Muscle of arm (tissue), 1 donor: ENCODE measurements at regions not wholly inside any gene's neighbourhood (a gene's known extent, or its start where the extent isn't known, plus 50 kb on each side); places are given as distances from the start of the nearest gene placed in this dataset.
"Not testable (repeated sequence)": the region's sequence is repeated elsewhere in the genome, so short reads cannot be mapped to it uniquely, and the experiment has no call there.

ENCODE experiments used
- DNase-seq: peaks from one replicate; pipeline ENCODE4 v3.0.0-alpha.2; 2013

DNA sequence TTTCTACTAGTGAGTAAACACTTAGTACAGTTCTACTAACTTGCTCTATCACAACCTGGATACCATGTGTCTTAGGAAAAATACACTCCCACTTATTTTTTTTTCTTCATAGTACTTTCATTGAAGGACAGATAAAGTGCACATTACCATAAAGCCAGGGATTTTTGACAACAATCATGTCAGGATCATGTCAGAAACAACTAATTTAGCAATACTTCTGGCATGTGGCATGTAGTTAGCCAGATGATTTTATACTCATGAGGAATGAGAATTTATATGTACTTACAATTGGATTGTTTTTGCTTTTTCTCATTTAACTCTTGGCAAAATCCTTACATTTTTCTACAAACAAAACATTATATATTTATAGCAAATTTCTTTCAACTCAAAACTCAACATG, 630.7 kb upstream of the GRM3 start:
- peak; percentile 18 for DNase-seq

DNA sequence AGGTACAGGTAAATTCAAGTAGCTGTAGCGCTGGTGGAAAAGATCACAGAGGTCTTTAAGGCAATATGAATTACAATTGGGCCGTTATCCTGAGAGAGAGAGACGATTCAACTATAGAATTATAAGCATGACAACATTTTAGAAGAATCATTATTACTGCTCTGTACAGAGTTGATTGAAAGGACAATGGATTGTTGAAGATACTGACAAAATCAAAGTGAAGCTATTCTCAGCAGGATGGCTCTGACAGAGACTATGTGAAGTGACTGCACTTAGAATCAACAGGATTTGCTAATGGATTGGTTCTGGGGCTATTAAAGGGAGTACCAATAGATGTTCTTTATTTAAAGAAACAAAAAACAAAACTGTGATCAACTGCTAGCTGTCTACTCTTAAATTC, 634.8 kb upstream of the GRM3 start:
- no peak for DNase-seq

DNA sequence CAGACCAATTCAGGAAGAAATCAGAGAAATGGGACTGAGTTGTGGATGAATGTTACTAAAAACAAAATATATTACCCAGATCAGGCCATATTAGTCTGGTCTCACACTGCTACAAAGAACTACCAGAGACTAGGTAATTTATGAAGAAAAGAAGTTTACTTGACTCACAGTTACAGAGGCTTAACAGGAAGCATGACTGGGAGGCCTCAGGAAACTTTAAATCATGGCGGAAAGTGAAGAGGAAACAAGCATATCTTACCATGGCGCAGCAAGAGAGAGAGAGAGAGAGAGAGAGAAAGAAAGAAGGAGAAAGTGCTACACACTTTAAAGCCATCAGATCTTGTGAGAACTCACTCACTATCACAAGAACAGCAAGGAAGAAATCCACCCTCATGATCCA, 636.8 kb upstream of the GRM3 start:
- DNase-seq = no peak

DNA sequence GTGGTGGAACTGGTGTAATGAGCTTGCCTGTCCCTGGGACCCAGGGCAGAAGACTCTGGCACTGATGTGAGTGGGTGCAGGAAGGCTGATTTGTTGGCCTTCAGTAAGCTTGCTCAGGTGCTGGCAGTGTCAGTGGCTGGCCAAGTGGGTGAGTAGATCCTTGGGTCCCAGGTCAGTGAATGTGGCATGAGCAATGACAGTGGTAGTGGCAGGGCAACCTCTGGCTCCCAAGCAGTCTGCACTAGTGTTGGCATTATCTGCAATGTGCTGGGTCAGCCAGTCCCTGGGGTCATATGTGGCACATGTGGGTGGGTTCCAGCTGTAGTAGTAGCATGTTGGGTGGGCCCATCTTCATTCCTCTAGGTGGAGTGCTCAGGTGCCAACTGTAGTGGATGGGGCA, 640.9 kb upstream of the GRM3 start:
- DNase-seq = no peak

- no peak for DNase-seq
Observed at GRCh38 chr7:85997515-85997914, 646.2 kb upstream of the GRM3 start.

GRCh38 chr7:85995101-85995500, 648.6 kb upstream of the GRM3 start:
- no peak for DNase-seq

- DNase-seq = no peak
Observed at GRCh38 chr7:85980740-85981139, 663.0 kb upstream of the GRM3 start.

DNA sequence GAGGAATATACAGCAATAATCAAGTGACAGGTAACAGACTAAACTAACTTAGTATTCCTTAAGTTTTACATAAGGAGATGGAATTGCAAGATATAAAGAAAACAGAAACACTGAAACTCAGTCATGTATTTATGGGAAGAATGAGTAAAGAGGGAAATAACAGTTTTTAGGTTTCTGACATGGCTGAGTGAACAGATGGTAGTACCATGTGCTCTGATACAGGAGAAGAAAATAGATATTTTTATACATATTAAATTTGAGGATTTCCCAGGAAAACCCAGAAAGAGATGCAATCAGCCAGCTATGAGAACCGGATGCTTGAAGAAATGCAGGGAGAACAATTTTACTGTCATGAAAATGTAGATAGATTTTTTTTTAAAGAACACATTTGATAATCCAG, 669.5 kb upstream of the GRM3 start:
- DNase-seq = no peak

DNA sequence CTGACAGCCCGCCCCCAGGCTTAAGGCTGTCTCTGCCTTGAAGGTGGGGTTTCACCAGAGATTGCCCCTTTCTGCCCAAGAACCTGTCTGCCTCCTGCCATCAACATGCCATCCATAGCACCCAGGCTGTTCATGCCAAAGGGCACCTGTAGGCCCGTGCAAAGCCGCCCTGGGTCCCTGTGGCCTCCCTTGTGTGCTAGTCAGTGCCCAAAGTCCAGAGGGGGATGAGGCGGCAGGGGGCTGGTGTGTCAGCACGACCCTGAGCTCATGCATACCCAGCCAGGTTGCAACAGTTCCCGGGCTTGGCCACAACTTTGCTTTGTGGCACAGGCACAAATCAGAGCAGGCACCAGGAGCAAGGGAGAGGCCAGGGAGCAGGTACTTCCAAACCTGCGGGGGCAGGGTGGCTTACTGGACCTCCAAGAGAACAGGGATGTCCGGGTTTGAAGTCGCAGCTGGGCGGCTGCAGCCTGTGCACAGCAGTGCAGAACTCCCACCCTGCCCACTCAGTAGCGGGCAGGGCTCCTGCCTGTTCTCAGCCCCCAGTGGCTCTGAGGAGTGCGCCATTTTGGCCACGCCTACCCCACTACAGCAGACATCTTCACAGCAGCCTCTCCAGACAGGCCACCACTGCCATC, 671.1 kb upstream of the GRM3 start:
- DNase-seq = no peak

- no peak for DNase-seq
Observed at GRCh38 chr7:85954961-85955360, 688.7 kb upstream of the GRM3 start.

- no peak for DNase-seq
Observed at GRCh38 chr7:85950871-85951270, 692.8 kb upstream of the GRM3 start.

GRCh38 chr7:85950418-85950817, 693.3 kb upstream of the GRM3 start:
- no peak for DNase-seq

DNA sequence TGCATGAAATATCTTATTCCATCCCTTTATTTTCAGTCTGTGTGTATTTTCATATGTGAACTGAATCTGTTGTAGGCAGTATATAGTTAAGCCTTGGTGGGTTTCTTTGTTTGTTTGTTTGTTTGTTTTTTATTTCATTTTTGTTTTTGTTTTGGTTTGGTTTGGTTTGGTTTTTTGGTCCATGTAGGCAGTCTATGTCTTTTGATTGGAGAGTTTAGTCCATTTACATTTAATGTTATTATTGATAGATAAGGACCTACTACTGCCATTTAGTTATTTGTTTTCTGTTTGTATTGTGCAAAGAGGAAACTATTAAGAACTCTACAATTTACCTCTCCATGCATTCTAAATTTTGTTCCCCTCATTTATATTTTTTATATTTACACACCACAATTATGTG, 695.9 kb upstream of the GRM3 start:
- no peak for DNase-seq

DNA sequence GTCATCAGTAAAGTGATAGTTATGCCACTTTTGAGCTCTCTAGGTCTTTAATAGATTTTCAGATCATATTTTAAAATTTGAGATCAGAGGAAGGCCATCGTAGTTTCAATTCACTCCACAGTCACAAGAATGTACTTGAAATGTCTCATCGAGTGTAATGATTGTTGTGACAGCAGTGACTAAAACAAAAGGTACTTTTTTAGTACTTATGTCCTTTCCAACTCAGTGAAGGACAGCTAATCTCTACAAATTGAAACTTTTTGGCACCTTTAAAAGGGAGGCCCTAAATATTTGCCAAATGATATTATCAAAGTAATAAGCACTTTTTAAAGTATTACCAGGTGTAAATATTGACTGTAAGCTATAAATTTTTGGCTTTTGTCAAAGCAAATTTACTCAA, 702.9 kb upstream of the GRM3 start:
- no peak for DNase-seq

DNA sequence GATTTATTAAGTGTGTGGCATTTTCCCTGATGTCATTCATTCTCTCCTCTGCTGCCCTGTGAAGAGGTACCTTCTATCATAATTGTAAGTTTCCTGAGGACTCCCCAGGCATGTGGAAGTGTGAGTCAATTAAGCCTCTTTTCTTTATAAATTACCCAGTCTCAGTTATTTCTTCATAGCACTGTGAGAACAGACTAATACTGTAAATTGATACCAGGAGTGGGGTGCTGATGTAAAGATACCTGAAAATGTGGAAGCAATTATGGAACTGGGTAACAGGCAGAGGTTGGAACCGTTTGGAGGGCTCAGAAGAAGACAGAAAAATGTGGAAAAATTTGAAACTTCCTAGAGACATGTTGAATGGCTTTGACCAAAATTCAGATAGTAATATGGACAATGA, 711.8 kb upstream of the GRM3 start:
- DNase-seq = no peak

DNA sequence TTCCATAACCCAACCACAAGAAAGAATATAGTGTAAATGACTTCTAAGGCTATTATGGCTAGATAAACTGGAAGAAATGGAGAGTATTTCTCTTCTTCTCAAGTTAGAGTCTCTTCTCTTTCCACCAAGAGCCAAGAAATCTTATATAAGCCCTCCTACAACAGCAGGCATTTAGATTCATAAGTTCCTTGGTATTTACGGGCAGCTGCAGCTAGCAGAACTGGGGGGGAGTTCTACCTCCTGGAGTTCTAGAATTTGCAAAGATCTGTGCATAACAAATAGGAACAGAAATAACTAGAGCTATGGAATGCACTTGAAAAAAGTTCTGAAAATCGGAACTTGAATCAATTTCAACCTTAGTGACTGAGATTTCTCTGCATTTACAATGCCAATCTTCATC, 715.2 kb upstream of the GRM3 start:
- no peak for DNase-seq

GRCh38 chr7:85927226-85927625, 716.5 kb upstream of the GRM3 start:
- DNase-seq = no peak

- DNase-seq = no peak
Observed at GRCh38 chr7:85924062-85924461, 719.6 kb upstream of the GRM3 start.

- no peak for DNase-seq
Observed at GRCh38 chr7:85916016-85916415, 727.7 kb upstream of the GRM3 start.

DNA sequence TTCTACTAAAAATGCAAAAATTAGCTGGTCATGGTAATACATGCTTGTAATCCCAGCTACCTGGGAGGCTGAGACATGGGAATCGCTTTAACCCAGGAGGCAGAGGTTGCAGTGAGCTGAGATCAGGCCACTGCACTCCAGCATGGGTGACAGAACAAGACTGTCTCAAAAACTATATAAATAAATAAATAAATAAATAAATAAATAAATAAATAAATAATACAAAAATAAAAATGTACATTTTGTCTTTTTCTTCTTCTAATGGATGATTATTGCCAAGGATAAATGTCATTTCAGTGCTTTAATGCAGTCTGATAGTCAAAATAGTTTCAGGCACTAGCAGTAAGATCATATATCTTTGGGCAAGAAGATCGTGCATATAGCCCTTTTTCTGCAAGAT, 727.6 kb upstream of the SEMA3D start:
- no peak for DNase-seq

DNA sequence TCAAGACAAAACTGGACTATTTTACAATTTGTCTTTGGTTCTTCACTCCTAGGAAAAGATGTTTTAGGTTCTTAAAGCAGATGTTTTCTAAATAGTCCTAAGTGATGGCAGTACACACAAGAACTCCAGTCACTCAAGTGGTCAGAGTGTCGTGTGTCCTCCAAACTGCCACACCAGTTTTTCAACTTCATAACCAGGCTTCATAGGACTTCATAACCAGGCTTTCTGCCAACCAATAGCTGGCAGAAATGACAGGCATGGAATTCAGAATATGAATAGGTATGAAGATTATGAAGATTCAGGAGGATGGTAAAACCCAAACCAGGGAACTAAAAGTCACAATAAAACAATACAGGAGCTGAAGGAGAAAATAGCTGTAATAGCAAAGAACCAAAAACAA, 721.2 kb upstream of the SEMA3D start:
- DNase-seq = no peak

DNA sequence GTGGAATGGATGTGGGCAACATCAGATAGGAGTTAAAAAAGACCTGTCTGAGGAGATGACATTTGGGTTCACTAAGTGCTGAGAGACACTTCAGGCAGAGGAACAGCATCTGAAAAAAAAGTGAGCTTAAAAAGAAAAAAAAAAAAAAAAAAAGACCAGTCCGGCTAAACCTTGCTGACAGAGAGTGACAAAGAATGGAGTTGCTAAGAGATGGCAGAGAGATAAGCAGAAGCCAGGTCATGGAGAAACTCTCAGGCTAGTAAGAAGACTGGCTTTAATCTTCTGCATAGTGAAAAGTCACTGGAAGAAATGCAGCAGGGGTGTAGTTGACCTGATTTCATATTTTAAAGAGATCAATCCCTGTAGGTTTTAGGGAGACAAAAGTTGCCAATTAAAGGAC, 711.1 kb upstream of the SEMA3D start:
- no peak for DNase-seq

GRCh38 chr7:85896531-85896930, 709.7 kb upstream of the SEMA3D start:
- no peak for DNase-seq

GRCh38 chr7:85895835-85896234, 709.0 kb upstream of the SEMA3D start:
- no peak for DNase-seq

GRCh38 chr7:85891900-85892299, 705.0 kb upstream of the SEMA3D start:
- DNase-seq = not testable (repeated sequence)
